Activated CD4-positive, alpha-beta memory T cell treated with anti-CD3 and anti-CD28 coated beads, Interleukin-2, amount 10 ng/mL, durations not matched to agents 7 days and 5 days (primary cell): ENCODE measurements at regions not wholly inside any gene's neighbourhood (a gene's known extent, or its start where the extent isn't known, plus 50 kb on each side); places are given as distances from the start of the nearest gene placed in this dataset.
A peak's percentile ranks its signal among the peaks of the same experiment; 100 is the strongest.

ENCODE experiments used
- CTCF ChIA-PET: fragments of 350-600 bp; sonication (Branson Sonifier 250); formaldehyde crosslinking; loops from one replicate; lab custom pipeline; 2021; ENCODE audit warnings: antibody characterized with exemption, inconsistent platforms; lab: Charles Lee
- POLR2A ChIA-PET: fragments of 350-600 bp; sonication (Branson Sonifier 250); formaldehyde crosslinking; loops from one replicate; lab custom pipeline; 2021; ENCODE audit warnings: antibody characterized with exemption; lab: Charles Lee
- DNase-seq: peaks from one replicate; pipeline ENCODE4 v3.0.0-alpha.2; 2020
- H3K27ac Mint-ChIP-seq: one replicate; pipeline ENCODE4 v1.8.0; 2021; ENCODE audit warnings: mild to moderate bottlenecking, mixed read lengths
- H3K27me3 Mint-ChIP-seq: one replicate; pipeline ENCODE4 v1.8.0; 2021; ENCODE audit warnings: mixed read lengths
- H3K36me3 Mint-ChIP-seq: one replicate; pipeline ENCODE4 v1.8.0; 2021; ENCODE audit warnings: low read depth, mixed read lengths
- H3K4me1 Mint-ChIP-seq: one replicate; pipeline ENCODE4 v1.8.0; 2021; ENCODE audit warnings: mixed read lengths
- H3K4me3 Mint-ChIP-seq: one replicate; pipeline ENCODE4 v1.8.0; 2021; ENCODE audit warnings: mild to moderate bottlenecking, mixed read lengths
- H3K9me3 Mint-ChIP-seq: one replicate; pipeline ENCODE4 v1.8.0; 2021; ENCODE audit warnings: mixed read lengths

DNA sequence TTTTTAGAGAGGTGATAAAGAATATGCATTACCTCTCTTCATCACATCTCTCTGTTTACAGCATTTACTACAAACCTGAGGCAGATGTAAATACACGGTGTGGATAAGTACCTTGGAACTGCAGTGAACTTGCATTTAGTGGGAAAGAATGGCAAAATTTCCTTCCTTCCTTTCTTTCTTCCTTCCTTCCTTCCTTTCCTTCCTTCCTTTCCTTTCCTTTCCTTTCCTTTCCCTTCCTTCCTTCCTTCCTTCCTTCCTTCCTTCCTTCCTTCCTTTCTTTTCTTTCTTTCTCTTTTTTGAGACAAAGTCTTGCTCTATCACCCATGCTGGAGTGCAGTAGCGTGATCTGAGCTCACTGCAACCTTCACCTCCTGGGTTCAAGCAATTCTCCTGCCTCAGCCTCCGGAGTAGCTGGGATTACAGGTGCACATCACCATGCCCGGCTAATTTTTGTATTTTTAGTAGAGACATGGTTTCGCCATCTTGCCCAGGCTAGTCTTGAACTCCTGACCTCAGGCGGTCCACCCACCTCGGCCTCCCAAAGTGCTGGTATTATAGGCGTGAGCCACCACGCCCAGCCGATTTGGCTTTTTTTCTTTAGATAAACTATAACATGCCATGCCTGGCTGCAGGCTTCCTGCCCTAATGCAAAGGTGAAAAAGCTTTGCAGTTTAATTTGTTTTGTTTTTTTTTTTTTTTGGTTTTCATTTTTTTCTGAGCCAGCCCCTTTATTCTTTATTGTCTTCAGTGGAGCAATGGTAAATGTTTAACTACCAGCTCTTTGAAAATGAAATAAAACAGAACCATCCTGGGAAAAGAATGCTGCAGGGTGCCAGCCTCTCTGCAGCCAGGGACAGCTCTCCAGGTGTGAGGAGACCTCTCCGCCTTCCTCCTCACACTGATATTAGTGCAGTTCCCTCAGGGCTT lies 64.2 kb upstream of the NEDD9 start:
- ChIA-PET CTCF (interaction anchor here (1.0 kb wide), 1 partner anchor 25 kb away, joined by 3 read pairs; no protein-coding TSS in a partner anchor), POLR2A (interaction anchor here (1.8 kb wide), 1 partner anchor 19 kb away, joined by 4 read pairs; no protein-coding TSS in a partner anchor)
- H3K27ac Mint-ChIP-seq = no peak overlapping the region
- H3K4me1 Mint-ChIP-seq = peaks cover 33% of the 10 kb centered on the region
- H3K4me3 Mint-ChIP-seq = no peak overlapping the region
- H3K36me3 Mint-ChIP-seq = peaks cover 88% of the 10 kb centered on the region
- no peaks in the 10 kb centered on the region for H3K27me3 Mint-ChIP-seq
- DNase-seq = no peak
- H3K9me3 Mint-ChIP-seq = peaks cover 18% of the 10 kb centered on the region

DNA sequence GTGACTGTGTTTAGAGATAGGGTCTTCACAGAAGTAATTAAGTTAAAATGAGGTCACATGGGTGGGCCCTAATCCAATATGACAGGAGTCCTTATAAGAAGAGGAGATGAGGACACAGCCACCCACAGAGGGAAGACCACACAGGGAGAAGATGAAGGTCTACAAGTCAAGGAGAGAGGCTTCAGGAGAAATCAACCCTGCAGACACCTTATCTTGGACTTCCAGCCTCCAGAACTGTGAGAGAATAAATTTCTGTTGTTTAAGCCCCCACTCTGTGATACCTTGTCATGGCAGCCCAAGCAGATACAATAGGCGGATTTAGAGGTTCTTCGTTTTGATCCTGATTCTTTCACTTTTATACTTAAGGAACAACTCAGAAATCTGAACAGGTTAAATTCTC lies 63.5 kb upstream of the NEDD9 start:
- peaks cover 32% of the 10 kb centered on the region for H3K4me1 Mint-ChIP-seq
- H3K36me3 Mint-ChIP-seq = peaks cover 85% of the 10 kb centered on the region

DNA sequence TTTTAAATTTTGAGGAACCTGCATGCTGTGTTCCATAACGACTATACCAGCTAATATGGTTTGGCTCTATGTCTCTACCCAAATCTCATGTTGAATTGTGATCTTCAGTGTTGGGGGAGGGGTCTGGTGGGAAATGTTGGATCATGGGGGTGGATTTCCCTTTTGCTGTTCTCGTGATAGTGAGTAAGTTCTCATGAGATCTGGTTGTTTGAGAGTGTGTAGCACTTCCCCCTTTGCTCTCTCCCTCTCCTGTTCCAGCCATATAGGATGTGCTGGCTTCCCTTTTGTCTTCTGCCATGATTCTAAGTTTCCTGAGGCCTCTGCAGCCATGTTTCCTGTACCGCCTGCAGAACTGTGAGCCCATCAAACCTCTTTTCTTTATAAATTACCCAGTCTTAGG lies 61.8 kb upstream of the NEDD9 start:
- Mint-ChIP-seq H3K4me1 (peaks cover 22% of the 10 kb centered on the region), H3K27me3 (no peaks in the 10 kb centered on the region), H3K9me3 (peaks cover 8% of the 10 kb centered on the region), H3K27ac (no peak overlapping the region), H3K36me3 (peaks cover 82% of the 10 kb centered on the region), H3K4me3 (no peak overlapping the region)
- DNase-seq = no peak
- CTCF ChIA-PET = no interaction called here
- POLR2A ChIA-PET = no interaction called here

More for the DNA sequence above, 63.5 kb upstream of the NEDD9 start:
- Mint-ChIP-seq H3K27ac (no peak overlapping the region), H3K9me3 (peaks cover 14% of the 10 kb centered on the region), H3K27me3 (no peaks in the 10 kb centered on the region), H3K4me3 (no peak overlapping the region)
- ChIA-PET POLR2A (no interaction called here), CTCF (no interaction called here)
- no peak for DNase-seq

DNA sequence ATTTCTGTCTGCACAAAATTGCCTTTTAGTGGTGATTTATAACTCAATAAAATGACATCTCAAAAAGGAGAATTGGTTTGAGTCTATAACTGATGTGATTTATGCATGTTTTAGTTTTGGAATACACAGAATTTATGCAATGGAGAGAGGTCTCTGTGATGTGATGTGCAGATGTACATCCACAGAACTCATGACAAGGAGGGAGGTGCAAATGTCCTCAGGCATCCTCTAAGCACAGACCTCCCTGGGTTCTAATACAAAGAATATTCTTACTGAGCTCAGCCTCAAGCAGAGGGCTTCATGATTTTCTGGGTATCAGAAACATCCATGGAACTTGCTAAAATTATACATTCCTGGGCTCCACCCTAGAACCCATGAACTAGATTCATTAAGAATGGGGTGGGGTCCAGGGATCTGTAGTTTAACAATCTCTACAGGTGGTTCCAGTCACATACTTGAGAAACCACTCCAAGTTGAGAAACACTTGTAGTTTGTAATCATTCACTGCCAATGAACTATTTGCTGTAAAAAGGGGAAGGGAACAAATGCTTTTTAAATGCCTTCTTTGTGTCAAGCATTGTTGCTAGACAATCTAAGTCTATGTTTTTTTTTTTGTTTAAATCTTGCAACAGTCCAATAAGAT lies 60.2 kb upstream of the NEDD9 start:
- peaks cover 12% of the 10 kb centered on the region for H3K9me3 Mint-ChIP-seq
- no peak overlapping the region for H3K27ac Mint-ChIP-seq
- peaks cover 82% of the 10 kb centered on the region for H3K36me3 Mint-ChIP-seq
- no peak for DNase-seq
- no peaks in the 10 kb centered on the region for H3K27me3 Mint-ChIP-seq
- H3K4me3 Mint-ChIP-seq = no peak overlapping the region
- H3K4me1 Mint-ChIP-seq = peaks cover 22% of the 10 kb centered on the region
- POLR2A ChIA-PET = no interaction called here
- CTCF ChIA-PET = no interaction called here

DNA sequence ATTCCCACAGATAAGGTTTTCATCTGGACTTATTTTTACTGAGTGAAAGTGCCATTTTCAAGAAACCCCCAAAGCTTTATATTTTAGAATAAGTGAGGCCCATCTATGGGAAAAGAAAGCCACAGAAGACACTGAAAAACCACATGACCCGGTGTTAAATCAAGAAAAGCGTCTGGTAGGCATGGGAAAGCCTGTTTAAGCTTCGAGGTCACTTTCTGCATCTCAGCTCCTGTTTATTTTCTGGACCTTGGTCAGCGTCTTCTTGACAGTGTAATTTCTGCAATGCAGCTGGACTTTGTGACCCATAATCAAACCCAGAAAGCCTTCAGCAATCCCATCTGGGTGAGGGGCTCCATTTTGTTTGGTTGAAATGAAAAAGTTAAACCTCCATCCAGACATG lies 59.6 kb upstream of the NEDD9 start:
- ChIA-PET POLR2A (no interaction called here), CTCF (no interaction called here)
- Mint-ChIP-seq H3K9me3 (peaks cover 9% of the 10 kb centered on the region), H3K27me3 (no peaks in the 10 kb centered on the region), H3K4me3 (no peak overlapping the region), H3K4me1 (peaks cover 22% of the 10 kb centered on the region), H3K36me3 (peaks cover 81% of the 10 kb centered on the region), H3K27ac (no peak overlapping the region)
- no peak for DNase-seq

DNA sequence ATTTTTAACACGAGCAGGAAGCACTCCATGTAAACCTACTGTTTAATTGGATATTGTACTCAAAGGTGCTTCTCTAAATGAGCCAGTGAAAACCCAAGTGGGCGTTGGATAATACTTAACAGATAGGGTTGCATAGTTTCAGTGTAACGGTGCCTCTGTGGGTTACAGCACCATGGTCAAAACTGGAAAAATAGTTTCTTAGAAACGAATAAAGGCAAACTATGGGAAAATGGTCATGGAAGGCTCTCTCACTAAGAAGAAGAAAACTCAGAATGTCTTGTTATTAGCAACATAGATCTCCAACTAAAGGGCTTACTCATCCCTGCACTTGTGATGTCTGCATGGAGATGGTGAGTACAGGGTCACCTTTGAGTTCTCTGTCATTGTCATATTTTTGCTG lies 59.1 kb upstream of the NEDD9 start:
- ChIA-PET POLR2A (no interaction called here), CTCF (interaction anchor here (0.7 kb wide), 1 partner anchor 131 kb away, joined by 3 read pairs; no protein-coding TSS in a partner anchor)
- Mint-ChIP-seq H3K27ac (no peak overlapping the region), H3K4me3 (no peak overlapping the region), H3K36me3 (peaks cover 79% of the 10 kb centered on the region), H3K9me3 (peaks cover 8% of the 10 kb centered on the region), H3K4me1 (peaks cover 22% of the 10 kb centered on the region), H3K27me3 (no peaks in the 10 kb centered on the region)
- no peak for DNase-seq

DNA sequence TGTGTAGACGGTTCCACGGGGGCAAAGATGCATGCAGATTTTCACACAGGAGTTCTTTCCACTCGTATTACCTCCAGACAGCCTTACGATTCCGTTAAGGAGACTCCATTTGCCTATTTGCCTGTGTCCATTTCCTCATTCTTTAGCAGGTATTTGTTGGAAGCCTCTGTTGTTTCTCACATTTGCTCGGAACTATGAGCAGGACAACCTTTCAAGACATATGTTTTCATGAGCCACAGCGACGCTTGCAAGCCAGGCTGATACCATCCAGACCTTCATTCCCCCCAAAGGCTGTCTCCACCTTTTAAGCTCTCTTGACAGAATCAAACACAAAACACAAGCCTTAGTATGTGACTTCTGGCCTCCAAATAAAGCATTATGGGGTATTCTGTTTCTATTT lies 57.6 kb upstream of the NEDD9 start:
- peaks cover 70% of the 10 kb centered on the region for H3K36me3 Mint-ChIP-seq
- CTCF ChIA-PET = no interaction called here
- POLR2A ChIA-PET = no interaction called here
- H3K27me3 Mint-ChIP-seq = no peaks in the 10 kb centered on the region
- H3K27ac Mint-ChIP-seq = no peak overlapping the region
- no peak for DNase-seq
- H3K9me3 Mint-ChIP-seq = peaks cover 8% of the 10 kb centered on the region
- peaks cover 28% of the 10 kb centered on the region for H3K4me1 Mint-ChIP-seq
- H3K4me3 Mint-ChIP-seq = no peak overlapping the region

DNA sequence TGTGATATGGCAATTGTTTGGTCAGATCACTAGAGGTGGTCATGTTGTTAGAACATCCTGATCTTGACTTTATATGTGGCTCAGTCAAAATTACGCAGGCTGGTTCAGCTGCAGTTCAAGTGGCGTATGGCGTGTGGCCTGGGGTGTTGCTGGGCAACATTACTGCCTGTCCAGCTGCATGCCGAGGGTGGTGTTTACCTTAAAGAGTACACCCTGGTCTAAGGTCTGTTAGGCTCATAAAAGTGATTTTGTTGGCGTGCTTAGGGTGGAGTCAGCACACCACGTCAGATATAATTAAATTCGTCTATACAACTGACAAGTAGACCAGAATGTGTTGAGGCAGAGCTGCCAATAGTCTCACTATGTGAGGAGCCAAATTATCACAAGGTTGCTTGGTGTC lies 55.6 kb upstream of the NEDD9 start:
- CTCF ChIA-PET = no interaction called here
- no peak for DNase-seq
- no peak overlapping the region for H3K4me3 Mint-ChIP-seq
- no peaks in the 10 kb centered on the region for H3K27me3 Mint-ChIP-seq
- H3K27ac Mint-ChIP-seq = no peak overlapping the region
- H3K9me3 Mint-ChIP-seq = peaks cover 6% of the 10 kb centered on the region
- H3K4me1 Mint-ChIP-seq = peaks cover 26% of the 10 kb centered on the region
- POLR2A ChIA-PET = interaction anchor here (0.8 kb wide), 1 partner anchor 10 kb away, joined by 3 read pairs; no protein-coding TSS in a partner anchor
- H3K36me3 Mint-ChIP-seq = peaks cover 55% of the 10 kb centered on the region

DNA sequence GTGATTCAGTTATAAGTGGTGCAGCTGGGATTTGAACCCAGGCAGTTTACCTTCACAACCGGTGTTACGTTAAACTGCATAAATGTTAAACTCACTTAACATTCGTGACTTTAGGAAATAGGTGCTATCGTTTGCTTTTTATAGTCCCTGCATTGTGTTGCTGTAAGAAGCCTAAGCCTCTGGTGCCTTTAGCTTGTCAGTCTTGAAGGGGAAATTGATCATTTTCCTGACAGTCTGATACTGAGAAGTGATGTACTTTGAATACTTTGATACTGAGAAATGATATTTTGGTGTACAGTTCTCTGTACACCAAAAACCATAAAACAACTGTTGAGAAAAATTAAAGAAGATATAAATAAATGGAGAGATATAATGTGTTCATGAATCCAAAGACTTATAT lies 52.5 kb upstream of the NEDD9 start:
- peaks cover 7% of the 10 kb centered on the region for H3K4me1 Mint-ChIP-seq
- POLR2A ChIA-PET = interaction anchor here (0.6 to 1.2 kb wide), 3 partner anchors 53 to 259 kb away, joined by 3 to 5 read pairs (median 3); partner anchors contain the start of gene NEDD9
- no peak for DNase-seq
- H3K4me3 Mint-ChIP-seq = no peak overlapping the region
- CTCF ChIA-PET = no interaction called here
- no peaks in the 10 kb centered on the region for H3K27me3 Mint-ChIP-seq
- H3K27ac Mint-ChIP-seq = peak overlapping the region; percentile 33
- H3K36me3 Mint-ChIP-seq = peaks cover 36% of the 10 kb centered on the region
- peaks cover 6% of the 10 kb centered on the region for H3K9me3 Mint-ChIP-seq

DNA sequence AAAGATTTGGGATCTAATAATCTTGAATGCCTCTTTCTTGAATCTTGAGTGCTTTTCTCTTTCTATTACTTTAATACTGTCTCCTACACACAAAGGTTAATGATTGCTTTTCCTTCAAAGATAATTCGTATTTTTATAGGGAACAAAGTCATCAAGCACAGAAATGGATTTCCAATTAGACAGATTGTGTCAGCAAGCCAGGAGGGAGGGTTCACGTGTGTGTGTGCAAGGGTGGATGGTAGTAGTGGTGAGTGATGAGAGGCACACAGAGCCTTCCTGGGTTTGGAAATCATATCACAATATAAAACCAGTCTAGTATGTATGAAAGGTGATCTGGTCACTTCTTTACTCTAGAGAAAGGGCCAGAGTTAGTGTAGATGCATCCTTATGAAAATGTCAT lies 51.2 kb upstream of the NEDD9 start:
- H3K27ac Mint-ChIP-seq = no peak overlapping the region
- no peak overlapping the region for H3K4me3 Mint-ChIP-seq
- H3K36me3 Mint-ChIP-seq = peaks cover 37% of the 10 kb centered on the region
- H3K9me3 Mint-ChIP-seq = peaks cover 6% of the 10 kb centered on the region
- no peaks in the 10 kb centered on the region for H3K27me3 Mint-ChIP-seq
- peaks cover 13% of the 10 kb centered on the region for H3K4me1 Mint-ChIP-seq
- no peak for DNase-seq
- ChIA-PET POLR2A (no interaction called here), CTCF (no interaction called here)

DNA sequence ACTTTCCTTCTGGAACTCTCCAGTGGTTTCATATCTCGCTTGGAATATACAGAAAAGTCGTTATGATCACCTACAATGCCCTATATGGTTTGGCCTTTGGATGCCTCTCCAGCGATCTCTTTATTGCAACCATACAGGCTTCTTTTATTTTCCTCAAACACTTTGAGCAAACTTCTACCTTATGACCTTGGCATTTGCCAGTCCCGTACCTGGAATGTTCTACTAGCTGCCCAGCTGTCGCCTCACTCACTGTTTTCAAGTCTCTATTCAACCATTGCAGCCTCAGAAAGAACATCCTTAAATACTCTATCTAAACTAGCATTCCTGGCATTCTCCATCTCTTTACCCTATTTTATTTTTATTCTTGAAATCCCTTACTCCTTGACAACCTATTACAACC lies 50.4 kb upstream of the NEDD9 start:
- H3K27me3 Mint-ChIP-seq = no peaks in the 10 kb centered on the region
- no peak overlapping the region for H3K27ac Mint-ChIP-seq
- H3K4me1 Mint-ChIP-seq = peaks cover 21% of the 10 kb centered on the region
- peaks cover 4% of the 10 kb centered on the region for H3K9me3 Mint-ChIP-seq
- no peak for DNase-seq
- ChIA-PET POLR2A (no interaction called here), CTCF (no interaction called here)
- H3K36me3 Mint-ChIP-seq = peaks cover 36% of the 10 kb centered on the region
- H3K4me3 Mint-ChIP-seq = no peak overlapping the region
